HK-2 (cell line): ENCODE measurements at regions not wholly inside any gene's neighbourhood (a gene's known extent, or its start where the extent isn't known, plus 50 kb on each side); places are given as distances from the start of the nearest gene placed in this dataset.
"Not testable (repeated sequence)": the region's sequence is repeated elsewhere in the genome, so short reads cannot be mapped to it uniquely, and the experiment has no call there.

Experiments used
- DNase-seq: peaks from one replicate; pipeline ENCODE4 v3.0.0-alpha.2; 2018; ENCODE audit not compliant: unreplicated experiment

DNA sequence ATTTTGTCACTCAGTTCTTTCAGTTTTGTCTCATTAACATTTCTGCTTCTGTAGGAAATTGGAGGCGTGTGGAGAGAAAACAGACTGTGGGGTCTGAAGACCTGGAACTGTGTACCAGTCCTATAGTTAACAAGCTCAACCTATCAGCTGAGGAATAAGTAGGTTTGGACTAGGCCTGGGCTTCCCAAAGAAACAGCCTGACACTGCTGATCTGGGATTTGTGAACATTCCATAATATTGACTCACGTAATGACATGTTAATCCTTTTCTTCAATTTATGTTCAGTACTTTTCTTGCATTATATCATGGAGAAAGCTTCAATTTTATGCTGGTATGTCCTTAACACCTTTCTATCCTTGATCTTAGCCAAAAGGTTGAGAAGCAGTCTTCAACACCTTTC, 181.6 kb upstream of the RORA start:
- DNase-seq, result no peak

DNA sequence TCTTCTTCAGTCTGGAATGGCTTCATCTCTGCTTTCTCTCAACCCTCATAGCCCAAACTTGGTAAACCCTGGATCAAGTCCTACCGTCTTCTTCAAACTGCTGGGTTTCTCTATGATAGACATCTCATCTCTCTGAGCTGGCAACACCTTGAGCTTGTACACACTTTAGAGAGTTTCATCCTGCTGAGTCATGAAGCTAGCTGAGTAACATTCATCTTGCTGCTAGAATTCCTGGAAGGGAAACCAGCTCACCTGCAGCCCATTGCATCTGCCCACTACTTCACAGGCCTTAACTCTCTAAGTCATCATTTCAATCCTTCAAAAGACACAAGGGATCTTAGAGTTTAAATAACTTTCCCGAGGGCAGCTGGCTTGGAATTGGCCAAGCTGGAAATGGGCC, 175.5 kb upstream of the RORA start:
- no peak for DNase-seq

DNA sequence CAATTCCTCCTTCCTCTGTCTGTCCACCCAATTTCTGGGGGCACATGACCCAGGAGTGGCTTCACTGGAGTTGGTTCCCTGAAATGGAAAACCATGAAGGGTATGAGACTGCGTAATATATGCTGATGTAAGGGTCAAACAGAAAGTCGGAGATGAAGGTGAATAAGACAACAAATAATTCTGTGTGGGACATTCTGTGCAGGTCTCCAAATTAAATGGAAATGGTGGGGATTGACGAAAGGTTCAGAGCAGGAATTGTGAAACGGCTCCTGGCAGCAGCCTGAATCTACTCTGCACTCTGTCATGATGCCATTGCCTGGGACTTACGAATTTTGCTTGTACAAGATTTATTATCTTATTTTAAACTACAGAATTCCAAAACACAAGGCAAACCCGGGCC, 174.8 kb upstream of the RORA start:
- DNase-seq, result no peak

DNA sequence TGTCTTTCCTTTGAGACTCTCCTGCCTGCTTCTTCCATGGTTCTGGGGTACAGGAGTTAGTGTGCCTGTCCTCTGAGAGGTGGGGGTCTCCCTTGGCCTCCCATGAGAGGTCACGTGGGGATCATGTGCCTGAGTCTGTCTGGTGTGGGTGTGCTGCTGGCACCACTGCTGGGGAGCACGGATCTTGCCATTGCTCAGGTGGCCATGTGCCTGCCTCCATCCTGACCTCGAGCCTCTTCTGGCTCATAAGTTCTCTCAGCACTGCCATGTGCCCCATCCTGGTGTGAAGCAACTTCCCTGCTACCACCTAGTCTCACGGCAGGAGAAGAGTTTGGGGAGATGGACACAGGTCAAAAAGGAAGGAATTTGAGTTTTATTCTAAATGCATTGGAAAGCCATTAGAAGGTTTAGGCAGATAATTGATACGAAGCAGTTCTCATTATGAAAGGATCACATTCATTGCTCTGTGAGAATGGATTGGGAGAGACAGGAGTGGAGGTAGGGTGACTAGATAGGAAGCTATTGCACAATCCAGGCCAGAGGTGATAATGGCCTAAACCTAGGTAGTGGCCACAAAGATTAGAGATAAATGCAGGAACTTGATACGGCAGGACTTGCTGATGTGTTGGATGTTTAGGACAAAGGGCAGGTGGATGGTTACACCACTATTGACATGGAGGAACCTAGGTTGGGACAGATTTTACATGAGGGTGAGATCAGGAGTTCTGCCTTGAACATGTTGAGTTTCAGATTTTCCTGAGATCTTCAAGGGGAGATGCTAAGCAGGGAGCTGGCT, 173.0 kb upstream of the RORA start:
- no peak for DNase-seq

DNA sequence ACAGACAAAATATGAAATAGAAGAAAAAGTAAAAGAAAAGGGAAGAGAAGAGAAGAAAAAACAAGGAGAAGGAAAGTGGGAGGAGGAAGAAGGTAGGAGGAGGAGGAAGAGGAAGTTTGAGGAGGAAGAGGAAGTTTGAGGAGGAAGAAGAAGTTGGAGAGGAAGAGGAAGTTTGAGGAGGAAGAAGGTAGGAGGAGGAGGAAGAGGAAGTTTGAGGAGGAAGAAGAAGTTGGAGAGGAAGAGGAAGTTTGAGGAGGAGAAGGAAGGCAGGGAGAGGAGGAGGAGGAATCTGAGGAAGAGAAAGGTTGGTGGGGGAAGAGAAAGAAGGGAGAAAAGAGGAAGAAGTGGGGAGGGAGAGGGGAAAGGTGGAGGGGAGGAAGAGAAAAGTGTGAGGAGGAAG, 169.2 kb upstream of the RORA start:
- DNase-seq, result no peak

DNA sequence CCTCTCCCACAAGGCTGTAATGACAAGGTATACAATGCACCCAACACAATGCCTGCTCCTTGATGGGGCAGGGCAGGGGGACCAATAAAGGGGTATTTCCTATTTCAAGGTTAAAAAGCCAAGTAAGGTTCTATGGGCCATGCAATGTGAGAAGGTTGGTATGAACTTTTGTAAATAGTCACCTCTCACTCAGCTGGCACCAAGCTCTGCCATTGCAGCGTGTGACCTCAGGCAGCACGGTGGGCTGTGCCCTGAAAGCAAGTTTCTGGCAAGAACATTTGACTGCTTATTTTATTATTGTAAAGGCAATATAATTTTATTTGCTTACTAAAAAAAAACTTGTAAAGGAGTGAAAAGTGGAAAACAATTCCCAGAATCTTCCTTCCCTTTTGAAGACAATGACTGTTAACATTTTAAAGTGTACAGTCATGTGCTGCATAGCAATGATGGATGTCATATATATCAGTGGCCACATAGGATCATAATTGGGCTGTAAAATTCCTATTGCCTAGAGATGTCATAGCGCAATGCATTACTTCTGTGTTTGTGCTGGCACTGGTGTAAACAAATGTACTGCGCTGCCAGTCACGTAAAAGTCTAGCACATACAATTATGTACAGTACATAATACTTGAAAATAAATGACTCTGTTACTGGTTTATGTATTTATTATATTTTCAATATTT, 167.3 kb upstream of the RORA start:
- DNase-seq, result no peak

DNA sequence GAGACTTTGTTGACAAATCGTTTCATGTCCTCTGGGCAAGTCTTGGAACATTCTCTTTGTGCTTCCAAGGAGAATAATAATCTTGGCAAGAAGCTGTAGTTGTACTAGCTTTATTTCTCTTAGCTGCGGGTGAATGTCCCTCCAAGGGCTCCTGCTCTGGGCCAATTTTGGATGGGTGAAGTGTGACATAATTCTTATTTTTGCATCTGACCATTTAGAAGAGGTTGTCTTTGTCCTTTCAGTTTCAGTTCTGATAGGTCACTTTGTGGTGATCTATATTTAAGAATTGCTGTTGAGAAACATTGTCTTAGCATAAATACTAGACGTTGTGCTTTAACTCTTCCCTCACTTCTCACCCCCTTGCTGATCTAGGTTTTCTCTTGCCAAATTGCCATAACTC, 164.8 kb upstream of the RORA start:
- DNase-seq, result no peak

DNA sequence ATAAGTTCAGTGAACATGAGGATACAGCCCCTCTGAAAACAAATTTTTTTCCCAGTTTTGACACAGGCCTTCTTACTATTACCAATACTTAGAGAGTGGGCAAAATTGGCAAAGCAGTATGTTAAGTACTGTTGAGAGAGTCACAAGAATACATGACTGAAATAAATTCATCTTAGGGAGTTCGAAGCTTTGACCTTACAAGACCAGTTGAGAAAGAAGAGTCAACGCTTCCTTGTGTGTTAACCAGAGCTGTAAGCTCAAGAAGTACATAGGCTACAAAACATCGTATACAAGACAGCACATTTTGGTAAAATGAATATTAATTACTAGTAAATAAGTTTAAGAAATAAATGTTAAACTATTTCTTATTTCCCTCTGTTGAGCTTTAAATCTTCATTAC, 164.4 kb upstream of the RORA start:
- DNase-seq, result no peak

DNA sequence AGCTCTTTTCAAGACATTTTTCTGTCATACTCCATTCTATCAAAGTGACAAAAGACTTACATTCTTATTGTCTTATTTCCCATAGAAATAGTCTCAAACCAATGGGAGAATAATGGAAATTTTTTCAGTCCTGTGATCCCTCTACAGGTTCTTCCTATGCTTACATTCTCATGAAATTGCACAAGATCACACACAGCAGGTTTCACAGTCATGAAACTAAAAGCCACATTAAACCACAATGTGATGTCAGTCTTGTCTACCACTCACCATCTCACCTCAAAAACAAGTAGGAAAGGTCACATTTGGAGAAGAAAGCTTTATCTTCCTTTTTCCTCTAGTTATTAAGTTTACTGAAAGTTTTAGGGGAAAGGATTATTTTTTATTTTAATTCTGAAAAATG, 161.0 kb upstream of the RORA start:
- DNase-seq, result no peak

DNA sequence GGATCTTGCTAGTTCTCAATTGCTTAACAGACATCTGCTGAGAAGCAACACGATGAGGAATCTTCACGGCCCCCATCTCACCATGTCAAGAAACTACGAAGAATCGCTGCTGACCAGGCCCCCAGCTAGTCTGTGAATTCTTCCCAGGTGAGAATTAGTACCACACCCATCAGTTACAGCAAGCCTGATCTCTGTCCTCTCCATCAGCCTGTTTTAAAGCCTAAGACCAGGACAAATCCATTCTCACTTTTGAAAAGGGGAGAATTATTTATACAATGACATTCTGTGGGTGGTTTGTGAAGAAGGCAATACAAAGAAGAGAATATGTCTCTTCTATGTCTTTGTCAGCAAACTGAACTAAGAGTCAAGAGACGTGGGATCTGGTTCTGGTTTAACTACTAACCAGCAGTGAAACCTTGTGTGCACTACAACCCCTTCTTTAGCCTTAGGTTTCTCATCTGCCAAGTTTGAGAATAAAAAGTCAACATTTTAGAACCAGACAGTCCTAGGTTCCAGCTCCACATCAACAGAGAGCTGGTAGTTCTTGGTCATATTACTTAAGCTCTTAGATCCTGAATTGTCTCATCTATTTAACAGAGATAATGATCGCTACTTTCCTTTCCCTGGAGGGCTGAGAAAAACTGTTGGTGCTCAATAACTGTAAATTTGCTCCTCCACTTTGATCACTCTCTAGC, 160.4 kb upstream of the RORA start:
- DNase-seq, result no peak

DNA sequence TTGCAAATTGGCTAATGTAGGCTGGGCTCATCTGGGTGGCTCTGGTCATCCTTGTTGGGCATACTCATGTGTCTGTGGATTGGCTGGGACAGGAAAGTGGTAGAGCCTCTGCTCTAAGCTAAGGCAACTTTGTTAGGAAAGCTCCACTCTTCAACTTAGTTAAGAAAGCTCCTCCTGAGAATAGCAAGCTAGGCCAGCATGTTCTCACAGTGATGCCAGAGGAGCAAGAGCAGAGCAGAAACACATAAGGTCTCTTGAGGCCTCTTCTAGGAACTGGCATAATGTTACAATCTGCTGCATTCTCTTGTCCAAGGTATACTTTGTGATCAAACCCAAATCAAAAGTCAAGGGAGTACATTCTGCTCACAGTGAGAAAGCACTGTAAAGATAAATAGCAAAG, 158.6 kb upstream of the RORA start:
- DNase-seq, result no peak

DNA sequence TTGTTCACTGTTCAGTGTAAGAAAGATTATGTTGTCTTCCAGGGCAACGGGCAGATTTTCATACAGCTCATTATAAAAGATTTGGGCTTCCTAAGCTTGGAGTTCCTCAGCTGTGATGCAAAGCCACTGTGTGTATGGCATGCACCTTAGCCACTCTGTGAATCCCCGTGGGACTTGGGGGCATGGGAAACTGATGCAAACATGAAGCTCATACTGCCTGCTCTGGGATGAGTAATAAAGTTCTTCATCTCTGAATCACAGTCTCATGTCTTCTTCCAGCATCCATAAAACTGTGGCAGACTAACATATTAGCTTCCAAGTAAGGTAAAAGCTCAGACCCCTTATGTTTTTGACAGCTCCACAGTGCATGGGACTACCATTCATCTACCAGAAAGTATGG, 154.3 kb upstream of the RORA start:
- no peak for DNase-seq

DNA sequence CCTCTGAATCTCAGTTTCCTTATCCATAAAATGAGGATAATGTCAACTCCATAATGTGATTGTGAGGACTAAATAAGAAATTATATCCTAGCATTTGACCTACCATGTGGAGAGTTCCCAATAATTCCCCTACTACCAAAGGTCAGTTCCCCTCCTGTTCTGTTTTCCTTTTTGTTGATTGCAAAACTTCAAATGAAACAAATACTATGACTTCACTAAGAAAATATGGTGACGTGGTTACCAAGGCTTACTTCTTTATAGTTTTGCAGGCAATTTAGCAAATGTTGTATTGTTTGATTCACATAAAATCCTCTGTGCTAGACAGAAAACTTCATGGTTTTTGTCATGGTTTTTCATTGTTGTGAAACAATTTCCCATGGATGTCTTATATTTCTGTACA, 153.8 kb upstream of the RORA start:
- DNase-seq, result no peak

DNA sequence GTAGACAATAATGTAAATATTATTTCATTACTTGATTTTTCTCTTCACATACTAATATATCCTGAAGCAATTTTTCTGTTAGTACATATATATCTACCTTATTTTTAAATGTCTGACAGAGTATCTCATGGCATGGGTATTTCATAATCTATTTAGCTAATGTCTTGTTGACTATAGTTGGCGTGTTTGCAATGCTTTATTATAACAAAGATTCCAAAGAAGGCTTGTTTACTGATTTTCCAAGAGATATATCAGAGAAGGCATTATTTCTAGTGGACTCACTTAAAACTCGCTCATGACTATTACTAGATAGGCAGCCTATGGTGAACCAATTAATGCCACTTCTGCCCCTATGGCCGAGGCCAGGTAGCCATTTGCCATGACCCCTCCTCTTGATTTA, 152.4 kb upstream of the RORA start:
- DNase-seq, result no peak

DNA sequence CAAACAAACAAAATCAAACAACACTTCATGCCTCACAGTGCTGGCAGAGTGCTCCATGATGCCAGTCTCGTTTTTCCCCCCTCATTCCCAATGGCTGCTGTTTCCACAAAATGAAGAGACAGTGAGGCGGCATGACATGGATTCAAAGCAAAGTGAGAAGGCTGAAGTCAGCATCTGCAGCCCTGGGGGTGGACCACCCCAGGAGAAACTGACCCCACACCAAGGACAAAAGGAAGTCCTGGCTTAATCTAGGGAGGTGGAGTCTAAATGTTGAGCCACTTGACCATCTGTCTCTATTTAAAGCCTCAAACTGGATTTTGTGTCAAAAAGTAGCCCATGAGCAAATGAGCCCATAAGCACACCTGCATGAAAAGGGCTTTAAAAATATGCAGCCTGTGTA, 151.2 kb upstream of the RORA start:
- DNase-seq, result no peak

DNA sequence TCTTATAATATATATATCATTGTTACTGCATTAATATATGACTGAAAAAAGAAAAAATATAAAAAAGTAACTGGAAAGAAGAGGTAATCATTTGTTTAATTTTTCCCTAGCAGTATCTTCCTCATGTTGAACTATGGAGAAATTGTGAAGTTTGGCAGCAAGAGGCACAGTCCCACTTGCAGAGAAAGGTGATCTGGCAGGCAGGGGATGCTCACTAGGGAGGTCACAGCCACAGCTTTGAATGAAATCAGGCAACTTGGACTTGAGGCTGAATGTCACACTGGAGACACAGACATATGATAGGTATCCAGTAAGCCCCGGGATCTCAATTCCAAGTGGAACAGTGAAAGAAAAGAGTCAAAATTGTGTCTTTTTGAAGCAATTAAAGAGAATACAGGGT, 149.9 kb upstream of the RORA start:
- DNase-seq, result no peak

DNA sequence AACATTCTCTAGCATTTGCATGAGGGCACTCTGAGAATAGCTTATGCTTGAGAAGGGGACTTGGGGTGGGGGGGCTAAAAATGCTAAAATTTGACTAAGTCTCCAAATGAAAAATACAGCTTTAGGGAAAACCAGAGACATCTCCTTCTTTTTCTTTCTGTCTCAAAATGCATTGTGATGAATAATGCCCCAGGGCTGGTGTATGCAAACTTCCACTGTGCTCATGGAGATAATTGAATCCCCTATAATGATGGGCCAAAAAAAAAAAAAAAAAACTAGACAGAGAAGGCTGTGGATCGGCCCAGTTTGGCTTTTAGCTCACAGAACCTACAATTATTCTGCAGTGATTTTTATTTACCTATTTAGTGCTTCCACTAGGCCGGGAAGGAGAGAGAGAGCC, 147.9 kb upstream of the RORA start:
- no peak for DNase-seq

DNA sequence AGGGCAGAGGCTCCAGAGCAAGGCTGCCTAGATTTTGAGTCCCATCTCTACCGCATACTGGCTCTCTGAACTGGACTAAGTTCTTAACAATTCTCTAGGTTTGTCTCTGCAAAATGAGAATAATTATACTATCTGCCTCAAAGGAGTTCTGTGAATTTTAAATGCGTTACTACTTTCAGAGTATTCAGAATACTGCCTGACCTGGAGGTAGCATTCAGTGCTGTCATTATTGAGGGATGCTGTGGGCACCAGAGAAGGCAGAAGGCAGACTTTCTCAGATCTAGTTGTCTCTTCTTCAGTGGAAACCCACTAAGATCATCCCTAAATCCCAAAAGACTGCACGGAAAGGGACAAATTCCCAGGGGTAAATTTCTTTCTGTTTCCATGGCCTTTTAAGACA, 147.4 kb upstream of the RORA start:
- DNase-seq, result no peak

DNA sequence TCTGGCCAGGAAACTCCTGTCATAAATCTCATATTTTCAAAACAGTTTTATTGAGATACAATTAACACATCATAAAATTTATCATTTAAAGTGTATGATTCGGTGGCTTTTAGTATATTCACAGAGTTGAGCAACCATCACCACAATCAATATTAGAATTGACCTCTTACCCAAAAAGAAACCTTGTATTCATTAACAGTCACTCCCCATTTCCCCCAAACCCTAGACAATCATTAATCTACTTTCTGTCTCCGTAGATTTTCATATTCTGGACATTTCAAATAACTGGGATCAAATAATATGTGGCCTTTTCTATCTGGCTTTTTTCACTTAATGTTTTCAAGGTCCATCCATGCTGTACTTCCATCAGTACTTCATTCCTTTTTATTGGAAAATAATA, 145.7 kb upstream of the RORA start:
- no peak for DNase-seq

DNA sequence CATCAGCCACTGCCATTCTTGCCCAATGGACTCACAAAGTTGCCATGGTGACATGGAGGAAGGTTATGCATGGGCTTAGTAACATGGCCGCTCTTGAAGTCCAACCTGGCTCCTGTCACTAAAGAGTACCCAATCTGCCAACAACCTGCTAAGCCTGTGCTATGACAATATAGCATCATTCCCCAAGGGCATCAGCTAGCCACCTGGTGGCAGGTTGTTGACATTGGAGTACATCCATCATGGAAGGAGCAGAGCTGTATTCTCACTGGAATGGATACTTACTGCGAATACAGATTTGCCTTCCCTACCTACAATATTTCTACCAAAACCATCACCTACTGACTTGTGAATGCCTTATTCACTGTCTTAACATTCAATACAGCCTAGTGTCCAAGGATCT, 138.9 kb upstream of the RORA start:
- DNase-seq, result no peak

DNA sequence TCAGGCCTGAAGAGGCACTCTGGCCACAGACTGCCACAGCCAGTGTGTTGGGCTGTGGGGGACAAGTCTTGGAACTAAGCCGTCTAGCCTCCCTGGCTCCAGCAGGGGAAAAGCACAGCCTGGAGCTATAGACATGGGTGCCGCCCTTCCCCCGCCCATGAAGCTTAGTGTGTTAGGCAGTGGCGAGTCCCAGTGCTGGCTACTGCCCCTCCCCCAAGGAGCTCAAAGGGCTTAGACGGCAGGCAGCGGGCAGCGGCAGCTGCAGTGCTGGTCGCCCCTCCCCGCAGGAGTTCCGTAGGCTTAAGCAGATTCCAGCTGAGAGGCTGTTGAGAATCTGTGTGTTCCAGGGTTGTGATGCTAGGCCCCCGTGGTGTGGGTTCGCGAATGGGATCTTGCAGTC, 135.8 kb upstream of the RORA start:
- DNase-seq, result no peak

DNA sequence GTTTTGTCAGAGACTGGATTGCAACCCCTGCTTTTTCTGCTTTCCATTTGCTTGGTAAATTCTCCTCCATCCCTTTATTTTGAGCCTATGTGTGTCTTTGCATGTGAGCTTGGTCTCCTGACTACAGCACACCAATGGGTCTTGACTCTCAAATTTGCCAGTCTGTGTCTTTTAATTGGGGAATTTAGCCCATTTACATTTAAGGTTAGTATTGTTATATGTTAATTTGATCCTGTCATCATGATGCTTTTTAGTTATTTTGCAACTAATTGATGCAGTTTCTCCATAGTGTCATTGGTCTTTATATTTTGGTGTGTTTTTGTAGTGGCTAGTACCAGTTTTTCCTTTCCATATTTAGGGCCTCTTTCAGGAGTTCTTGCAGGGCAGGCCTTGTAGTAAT, 133.8 kb upstream of the RORA start:
- DNase-seq, result not testable (repeated sequence)

DNA sequence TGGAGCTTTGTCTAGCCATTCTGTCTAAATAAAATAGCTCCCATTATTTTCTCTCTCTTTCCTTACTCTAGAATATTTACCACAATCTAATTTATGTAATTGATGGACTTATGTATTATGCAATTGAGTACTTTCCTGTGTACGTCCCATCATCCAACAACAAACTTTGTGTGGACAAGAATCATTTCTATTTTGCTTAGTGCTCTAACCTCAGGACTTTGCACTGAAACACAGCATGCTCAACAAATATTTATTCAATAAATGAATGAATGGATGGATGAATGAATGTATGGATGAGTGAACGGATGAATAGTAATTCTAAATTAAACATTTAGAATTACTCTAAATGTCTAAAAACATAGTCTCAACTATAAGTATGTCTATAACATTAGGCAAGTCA, 115.2 kb upstream of the RORA start:
- no peak for DNase-seq
